ENCODE measurements at regions not wholly inside any gene's neighbourhood (a gene's known extent, or its start where the extent isn't known, plus 50 kb on each side); places are given as distances from the start of the nearest gene placed in this dataset.

DNA sequence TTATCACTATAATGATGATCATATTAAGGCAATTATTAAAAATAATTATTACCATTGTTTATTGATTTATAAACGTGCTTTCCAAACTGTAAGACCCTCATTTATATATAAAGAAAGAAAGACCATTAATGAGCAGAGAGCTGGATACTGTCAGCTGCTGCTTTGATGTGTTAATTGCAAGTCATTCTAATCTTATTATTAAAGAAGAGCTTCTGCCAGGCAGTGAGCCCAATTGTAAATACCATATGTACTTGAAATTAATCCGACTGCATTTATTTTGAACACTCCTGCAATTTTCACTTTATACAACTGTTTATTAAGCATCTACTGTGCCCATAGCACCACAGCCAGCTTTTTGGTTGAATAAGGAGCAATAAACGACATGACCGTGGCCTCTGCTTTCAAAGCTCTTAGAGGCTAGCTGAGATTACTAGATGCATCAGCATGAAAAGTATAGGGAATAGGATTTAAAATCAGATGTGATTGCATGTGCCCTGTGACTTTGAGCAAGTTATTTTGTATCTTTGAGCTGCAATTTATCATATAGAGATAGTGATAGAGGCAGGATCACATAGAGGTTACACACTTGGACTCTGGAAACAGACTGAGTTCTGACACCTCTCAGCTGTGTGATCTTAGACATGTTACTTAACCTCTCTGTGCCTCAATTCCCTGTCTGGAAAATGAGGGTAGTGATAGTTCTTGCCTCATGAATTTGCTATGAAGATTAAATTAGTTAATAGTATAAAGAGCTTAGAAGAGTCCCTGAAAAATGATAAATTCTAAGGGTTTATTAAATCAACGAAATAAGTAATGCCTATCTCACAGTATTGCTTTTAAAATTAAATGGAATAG, 83.4 kb downstream of the MYCN start:
- no peak for DNase-seq

DNA sequence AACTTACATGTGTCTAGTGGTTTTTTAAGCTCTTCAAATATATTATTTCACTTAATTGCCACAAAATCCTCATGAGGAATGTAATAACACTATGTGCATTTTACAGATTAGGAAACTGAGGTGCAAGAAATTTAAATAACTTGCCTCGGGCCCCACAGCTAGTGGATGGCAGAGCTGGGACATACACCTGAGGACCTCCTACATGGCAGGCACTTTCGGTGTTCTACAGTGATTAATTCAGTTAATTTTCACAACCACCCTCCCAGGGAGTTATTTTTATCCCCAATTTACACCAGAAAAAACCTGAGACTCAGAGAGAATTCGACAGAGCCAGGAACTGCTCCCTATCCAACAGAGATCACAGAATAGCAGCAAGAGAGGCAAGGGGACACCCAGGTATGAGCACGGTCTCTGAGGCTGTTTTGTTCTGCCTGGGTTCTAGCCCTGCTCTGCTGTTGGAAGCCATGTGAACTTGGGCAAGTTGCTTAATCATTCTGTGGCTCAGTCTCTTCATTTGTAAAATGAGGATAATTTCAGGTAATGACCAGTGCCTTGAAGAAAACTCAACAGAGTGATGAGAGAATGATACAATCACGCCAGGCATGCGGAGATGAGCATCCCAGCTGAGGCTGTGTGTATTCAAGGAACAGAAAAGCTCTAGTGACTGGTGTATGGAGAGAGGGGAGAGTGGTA, 82.3 kb downstream of the MYCN start:
- DNase-seq, result no peak

DNA sequence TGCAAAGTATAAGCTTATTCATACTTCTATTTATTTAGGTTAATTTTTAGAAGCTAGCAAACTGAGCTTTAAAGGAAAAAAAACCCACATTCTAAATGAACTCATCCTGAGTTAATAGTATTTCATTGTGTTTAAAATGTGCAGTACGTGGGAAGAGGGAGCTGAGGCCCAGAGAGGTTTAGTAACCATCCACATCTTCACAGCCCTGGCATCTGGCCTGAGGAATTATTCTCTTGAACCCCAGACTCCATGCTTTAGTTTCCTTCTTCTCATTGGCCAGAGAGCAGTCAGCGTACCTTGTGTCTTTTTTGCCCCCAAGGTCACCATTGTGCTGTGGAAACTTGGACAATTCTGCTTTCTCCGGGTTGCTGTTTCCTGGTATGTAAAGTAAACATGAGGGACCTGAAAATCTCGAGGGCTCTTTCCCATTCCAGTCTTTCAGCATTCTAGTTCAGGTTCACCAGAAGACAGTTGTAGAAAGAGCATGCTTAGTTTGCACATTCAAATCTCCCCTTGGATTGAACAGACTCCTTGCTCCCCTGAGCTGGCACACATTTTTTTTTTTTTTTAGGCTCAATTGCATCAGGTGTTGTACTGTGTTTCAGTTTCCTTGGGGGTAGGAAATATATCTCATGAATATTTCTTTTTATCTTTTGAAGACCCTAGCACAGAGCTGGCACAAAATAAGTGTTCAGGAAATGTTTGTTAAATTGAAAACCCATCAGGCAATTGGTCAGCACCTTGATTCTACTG, 81.4 kb downstream of the MYCN start:
- no peak for DNase-seq

DNA sequence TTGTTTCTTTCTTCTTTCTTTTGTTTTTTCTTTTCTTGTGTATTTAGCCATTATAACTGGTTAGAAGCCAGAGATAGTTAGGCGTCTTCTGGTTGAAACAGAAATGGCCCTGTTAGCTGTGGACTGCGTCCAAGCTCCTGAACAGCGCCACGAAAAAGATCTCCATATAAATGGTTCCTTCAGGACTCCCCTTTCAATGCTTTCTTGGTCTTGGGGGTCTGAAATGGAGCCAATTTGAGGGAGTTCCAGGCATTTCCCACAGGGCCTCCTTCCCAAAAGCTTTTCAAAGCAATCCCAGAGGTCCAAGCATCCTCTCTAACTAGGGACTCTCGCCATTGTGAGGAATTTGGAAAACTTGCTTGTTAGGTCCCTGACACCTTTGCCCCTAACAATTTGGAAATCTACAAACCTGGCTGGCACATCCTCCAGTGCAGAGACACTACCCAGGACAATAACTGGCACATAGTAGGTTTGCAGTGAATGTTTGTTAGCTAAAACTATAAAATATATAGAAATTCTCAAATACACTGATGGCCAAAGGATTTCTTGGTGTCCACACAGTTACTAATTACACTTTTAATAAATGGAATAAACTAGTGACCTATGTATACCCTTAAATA, 80.1 kb downstream of the MYCN start:
- DNase-seq, result no peak

DNA sequence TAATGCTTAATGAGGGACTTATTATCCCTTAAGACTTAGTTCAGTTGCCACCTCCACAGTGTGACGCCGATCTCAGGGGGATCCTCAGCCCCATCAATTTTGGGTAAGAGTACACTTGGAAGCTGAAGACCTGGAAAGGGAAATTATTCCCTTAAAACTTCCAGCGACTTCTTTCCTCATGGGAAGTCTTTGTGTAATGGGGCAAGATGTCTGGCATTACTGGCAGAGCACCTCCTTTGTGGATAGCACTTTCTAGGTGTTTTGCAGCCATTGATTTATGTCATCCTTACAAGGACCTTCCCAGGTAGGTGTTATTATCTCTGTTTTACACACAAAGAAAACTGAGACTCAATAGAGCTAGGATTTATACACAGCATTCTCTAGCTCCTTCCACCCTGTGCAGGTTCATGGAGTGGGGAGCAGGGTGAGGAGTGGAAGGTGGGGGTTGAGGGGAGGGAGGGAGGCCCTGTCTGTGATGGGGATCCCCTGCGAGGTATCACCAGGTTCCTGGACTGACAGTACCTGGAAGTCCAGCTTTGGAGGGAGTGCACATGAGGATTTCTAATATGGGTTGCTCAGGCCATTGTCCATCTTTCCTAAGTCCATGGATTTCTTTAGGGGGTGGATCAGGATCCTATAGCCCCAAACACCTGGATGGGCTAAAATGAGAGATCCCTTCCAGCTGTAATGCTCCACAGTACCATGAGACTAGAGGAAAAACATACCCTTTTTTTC, 79.4 kb downstream of the MYCN start:
- no peak for DNase-seq

DNA sequence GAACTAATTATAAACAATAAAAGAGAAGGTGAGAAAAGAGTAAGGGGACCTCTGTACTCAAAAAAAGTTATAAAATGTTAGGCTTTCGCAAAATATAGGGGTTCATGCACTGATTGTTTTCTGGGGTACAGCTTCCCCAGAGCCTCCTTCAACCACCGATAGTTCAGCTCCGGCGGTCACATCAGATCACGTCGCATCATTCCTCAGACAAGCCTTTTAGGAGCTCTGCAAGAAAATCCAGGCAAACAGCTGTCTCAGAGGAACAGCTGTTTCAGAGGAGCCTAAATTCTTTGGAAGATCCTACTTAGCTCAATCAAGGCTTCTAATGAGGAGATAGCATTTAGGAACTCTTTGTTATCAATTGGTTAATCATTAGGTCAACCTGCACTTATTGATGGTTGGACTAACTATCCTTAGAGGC, 78.7 kb downstream of the MYCN start:
- DNase-seq, result no peak

DNA sequence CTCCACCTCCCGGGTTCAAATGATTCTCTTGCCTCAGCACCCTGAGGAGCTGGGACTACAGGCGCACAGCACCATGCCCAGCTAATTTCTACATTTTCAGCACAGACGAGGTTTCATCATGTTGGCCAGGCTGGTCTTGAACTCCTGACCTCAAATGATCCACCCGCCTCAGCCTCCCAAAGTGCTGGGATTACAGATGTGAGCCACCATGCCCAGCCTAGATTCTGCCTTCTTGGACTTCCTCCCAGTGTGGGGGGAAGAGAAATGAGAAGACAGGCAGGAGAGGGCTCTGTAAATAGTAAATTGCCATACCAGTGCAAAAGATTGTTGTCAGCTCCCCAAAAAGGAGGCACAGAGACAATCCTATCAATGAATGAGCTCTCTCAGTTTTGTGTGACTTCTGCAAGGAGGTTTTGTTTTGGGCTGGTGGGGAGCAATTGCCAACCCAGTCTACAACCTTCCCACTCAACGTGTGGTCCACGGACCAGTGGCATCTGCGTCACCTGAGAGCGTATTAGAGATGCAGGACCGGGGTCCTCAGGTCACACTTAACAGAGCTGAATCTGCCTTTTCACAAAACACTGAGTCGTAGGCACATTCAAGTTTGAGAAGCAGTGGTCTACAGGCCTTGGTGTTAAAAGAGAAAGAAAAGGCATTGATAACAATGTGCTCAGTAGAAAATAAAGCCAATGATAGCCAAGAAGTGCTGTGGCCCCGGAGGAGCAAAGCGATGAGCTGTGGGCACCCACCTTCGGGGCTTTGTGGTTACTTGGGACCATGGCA, 78.1 kb downstream of the MYCN start:
- no peak for DNase-seq

DNA sequence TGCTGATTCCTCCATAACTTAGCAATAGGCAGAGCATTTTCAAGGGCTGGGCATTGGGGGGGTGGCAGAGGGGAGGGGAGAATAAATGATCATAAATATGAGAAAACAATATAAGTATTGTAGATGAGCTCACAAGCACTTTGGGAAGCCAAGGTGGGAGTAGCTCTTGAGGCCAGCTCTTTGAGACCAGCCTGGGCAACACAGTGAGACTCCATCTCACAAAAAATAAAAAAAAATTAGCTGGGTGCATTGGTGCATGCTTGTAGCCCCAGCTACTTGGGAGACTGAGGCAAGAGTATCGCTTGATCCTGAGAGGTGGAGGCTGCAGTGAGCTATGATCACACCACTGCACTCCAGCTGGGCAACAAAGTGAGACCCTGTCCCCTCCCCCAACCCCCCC, 75.9 kb downstream of the MYCN start:
- no peak for DNase-seq

DNA sequence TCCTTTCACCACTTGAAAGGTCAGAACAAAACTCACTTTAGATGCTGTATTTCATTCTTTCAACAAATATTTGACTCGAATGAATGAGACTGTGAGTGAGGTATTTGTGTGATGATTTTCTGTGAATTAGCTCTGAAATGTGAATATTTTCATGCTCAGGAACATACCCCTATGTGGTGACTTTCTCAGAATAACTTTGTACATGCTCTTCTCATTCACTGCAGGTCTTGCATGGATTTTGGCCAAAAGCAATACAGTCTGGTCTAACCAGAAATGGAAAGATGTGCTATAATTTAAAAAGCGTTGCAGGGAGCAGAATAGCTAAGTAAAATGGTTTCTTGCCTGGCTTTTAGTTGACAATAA, 75.5 kb downstream of the MYCN start:
- no peak for DNase-seq

DNA sequence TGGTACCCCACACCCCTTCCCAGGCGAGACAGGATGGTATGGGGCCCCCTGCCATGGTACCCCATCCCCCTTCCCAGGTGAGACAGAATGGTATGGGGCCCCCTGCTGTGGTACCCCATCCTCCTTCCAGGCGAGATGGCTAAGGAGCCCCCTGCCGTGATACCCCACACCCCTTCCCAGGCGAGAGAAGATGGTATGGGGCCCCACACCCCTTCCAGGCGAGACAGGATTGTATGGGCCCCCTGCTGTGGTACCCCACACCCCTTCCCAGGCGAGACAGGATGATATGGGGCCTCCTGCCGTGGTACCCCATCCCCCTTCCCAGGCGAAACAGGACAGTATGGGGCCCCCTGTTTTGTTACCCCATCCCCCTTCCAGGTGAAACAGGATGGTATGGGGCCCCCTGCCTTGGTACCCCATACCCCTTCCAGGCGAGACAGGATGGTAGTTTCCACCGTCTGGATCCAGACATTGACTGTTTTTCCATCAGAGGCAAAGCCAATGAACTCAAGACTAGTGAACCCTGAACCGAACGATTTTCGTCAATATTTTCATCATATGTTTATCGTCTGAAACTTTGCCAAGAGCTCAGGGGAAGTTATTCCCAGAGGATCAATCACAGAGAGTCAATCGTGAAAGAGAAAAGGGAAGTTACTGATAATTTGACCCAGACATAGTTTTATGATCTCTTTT, 75.0 kb downstream of the MYCN start:
- no peak for DNase-seq

DNA sequence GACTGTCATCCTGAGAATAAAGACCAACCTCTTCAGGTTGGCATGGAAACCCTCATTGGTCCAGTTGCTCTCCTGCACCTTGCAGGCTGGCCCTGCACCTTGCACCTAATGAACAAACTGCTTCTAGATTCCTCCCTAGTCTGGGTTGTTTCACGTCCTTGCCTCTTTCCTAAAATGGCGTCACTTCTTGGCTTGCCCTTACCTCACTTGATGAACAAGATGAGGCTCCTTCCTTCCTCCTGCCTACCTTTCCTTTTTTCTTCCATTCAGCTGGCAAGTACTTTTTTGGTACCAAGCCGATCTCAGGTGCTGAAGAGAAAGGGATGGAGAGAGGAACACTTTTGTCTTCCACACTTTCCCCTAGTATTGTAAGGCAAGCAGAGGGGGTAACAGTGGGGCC, 74.5 kb downstream of the MYCN start:
- no peak for DNase-seq

DNA sequence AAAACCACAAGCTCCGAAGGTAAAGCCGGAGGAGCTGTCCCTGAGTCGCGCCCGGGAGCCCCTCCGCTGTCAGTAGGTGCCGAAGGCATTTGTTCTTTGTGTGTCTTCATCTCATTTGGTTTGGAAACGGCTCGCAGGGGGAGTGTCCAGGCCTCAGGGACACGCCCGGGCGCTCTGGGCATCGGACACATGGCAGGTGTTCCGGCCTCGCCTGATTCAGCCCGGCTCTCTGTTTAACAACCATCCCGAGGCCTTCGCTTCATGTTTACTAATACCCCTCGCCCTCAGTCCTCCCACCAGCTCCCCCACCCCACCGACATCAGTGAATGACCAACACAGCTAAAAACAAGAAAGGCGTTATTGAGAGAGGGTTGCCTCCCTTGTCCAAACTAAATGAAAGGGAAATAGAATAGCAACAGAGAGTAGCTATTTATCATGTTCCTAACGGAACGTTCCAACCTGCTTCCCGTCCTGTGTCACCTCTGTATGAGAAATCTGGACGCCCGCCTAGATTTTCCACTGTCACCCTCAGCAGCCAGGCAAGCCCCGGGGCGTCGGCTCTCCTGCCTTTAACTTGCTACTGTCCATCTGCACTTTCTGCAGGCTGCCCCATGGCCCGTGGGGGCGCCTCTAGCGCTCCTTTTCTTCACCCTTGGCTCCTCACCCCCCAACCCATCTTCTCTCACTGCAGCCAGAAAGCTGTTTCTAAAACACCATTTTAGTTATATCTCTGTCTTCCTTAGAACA, 73.9 kb downstream of the MYCN start:
- DNase-seq, result no peak

DNA sequence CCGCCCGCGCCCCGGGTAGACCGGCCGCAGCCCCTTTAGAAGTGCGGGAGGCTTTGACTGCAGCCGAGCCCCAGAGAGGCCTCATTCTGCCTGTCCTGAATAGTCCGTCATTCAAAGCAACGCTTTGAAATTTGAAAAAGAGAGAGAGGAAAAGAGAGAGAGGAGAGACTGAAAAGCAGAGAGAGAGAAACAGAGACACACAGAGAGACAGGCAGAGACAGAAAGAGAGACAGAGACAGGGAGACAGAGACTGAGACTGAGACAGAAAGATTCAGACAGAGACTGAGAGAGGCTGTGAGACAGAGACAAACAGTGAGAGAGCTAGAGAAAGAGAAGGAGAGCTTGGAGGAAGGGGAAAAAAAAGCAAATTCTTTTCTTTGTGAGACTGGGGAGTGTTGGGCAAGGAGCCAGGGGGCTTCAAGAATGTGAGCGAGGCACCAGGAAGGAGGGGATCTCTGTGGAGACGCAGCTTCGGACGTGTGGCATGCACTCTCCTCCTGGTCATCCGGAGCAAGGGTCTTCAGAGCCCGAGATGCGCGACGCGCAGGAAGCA, 73.1 kb downstream of the MYCN start:
- no peak for DNase-seq

DNA sequence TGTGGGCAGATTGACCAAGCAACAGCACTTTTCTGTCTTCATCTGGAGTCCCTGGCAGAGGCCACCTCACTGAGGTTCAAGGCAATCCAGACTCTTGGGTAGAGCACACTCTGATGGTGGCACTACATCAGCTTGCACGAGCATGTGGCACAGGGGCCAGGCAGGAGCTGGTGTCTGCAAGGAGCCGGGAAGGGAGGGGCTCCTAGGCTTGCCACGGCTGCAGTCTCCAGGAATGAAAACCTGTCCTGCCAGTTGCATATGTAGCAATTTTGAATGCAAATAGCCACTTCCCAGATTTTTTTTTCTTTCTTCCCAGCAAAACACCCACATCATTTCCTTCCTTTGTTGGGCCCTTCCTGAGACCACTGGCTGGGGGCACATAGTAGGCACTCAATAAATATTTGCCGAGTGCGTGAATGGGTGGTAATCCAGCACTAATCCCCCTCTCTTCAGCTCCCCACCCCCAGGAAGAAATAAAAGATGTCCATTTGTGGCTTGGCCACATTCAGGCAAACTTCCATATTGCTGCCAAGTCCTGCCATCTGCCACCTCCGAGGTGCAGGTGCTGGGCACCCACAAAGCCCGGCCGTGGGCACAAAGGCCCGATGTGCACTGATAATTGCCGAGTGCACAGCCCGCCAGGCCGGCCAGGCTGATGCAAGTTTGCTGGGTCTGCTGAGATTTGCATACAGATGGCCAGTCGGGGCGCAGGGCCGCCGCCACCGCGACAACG, 72.4 kb downstream of the MYCN start:
- no peak for DNase-seq

DNA sequence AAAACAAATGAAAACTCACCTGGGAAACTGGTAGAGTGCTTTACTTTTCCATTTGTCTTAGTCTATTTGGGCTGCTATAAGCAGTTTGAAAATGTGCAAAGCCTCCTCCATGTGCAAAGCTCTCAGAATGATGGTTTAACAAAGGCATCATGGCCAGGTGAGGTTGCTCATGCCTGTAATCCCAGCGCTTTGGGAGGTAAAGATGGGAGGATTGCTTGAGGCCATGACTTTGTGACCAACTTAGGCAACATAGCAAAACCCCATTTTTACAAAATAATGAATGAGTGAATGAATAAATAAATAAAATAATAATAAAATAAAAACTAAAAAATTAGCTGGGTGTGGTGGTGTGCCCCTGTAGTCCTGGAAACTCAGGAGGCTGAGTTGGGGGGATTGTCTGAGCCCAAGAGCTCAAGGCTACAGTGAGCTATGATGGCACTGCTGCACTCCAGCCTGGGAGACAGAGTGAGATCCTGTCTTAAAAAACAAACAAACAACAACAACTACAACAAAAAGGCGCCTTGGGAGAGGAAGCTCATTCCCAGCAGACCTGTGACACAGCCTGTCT, 71.8 kb downstream of the MYCN start:
- DNase-seq, result no peak

DNA sequence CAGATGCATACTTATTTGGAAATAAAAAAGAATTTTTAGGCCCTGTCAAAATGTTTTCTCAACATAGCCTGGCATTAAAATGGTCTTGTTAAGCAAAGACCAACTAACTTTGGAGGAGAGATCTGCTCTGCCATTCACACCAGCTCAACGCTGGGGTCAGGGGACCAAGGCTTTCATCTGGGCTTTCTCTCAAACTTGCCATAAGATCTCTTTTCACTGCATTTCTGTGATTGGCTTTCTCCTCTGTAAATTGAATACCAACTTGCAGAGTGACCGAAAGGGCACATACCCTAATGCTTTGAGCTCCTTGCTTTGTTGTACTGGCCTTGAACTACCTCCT, 71.2 kb downstream of the MYCN start:
- DNase-seq, result no peak

DNA sequence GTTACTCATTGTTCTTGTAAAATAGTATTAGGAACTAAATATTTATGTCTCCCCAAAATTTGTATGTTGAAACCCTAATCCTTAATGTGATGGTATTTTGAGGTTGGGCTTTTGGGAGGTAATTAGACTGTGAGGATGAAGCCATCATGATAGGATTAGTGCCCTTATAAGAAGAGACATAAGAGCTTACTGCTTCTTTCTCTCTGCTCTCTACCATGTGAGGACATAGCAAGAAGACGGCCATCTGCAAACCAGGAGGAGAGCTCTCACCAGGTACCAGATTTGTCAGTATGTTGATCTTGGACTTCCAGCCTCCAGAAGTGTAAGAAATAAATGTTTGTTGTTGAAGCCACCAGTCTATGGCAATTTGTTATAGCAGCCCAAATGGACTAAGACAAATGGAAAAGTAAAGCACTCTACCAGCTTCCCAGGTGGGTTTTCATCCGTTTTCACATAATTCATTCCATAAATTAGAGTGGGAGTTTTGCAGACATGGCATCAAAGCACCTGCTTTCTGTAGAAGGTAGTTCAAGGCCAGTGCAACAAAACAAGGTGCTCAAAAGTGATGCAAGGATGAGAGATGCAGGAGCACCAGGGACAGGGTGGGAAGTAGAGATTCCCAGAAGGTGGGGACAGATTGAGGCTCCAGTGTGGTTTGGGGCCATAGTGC, 70.7 kb downstream of the MYCN start:
- no peak for DNase-seq

DNA sequence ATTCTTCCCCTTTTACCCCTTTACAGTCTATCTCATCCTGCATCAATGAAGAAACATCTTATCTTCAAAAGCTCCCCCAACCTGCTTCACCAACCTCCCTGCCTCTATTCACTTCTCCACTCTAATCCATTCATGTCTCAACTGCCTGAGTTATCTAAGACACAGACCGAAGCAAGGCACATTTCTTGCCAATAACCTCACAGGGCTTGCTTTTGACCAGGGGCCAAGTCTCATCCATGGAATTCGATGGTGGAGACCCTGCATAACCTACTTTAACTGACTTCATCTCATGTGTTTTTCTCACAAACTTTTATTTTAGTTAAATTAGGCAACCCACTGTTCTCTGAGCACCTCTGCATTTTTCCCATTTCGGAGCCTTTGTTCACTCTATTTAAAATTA, 69.7 kb downstream of the MYCN start:
- DNase-seq, result no peak

DNA sequence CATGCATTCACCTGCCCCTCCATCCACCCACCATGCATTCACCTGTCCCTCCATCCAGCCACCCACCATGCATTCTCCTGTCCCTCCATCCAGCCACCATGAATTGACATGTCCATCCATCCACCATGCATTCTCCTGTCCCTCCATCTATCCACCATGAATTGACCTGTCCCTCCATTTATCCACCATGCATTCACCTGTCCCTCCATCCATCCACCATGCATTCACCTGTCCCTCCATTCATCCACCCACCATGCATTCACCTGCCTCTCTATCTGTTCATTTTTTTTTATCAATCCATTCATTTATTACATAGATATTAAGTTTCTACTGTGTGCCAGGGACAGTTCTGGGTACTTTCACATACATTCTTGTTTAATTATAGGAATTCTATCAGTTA, 69.2 kb downstream of the MYCN start:
- no peak for DNase-seq

All from CD4-positive, alpha-beta T cell treated with Interferon alpha-2 for 1 hour (primary cell).